OCI-LY1 (cell line): ENCODE measurements at regions not wholly inside any gene's neighbourhood (a gene's known extent, or its start where the extent isn't known, plus 50 kb on each side); places are given as distances from the start of the nearest gene placed in this dataset.

Experiments used
- H2AFZ ChIP-seq: fragments of 200-600 bp; sonication (generic), shearing (Covaris generic); 2 replicates; pipeline ENCODE4 v1.6.0; 2014; ENCODE audit warnings: antibody characterized with exemption, mild to moderate bottlenecking, low read length
- H3F3A ChIP-seq: fragments of 200-600 bp; sonication (generic), shearing (Covaris generic); 2 replicates; pipeline ENCODE4 v1.6.0; 2014; ENCODE audit warnings: mild to moderate bottlenecking, antibody characterized with exemption, low read length, moderate library complexity; ENCODE audit not compliant: insufficient read depth
- H3K27ac ChIP-seq: fragments of 200-600 bp; sonication (generic); 2 replicates; pipeline ENCODE4 v1.5.1; 2014; ENCODE audit warnings: low read length, mixed run types, mild to moderate bottlenecking, low read depth; ENCODE audit not compliant: poor library complexity, severe bottlenecking
- H3K27me3 ChIP-seq: fragments of 200-600 bp; sonication (generic); 2 replicates; pipeline ENCODE4 v1.6.0; 2014; ENCODE audit warnings: antibody characterized with exemption, mild to moderate bottlenecking, low read length, moderate library complexity; ENCODE audit not compliant: insufficient read depth
- H3K36me3 ChIP-seq: fragments of 200-600 bp; sonication (generic); 2 replicates; pipeline ENCODE4 v1.6.1; 2014; ENCODE audit warnings: mild to moderate bottlenecking, antibody characterized with exemption, low read length, moderate library complexity, mixed read lengths; ENCODE audit not compliant: insufficient read depth
- H3K4me1 ChIP-seq: fragments of 200-600 bp; sonication (generic); 2 replicates; pipeline ENCODE4 v1.5.1; 2014; ENCODE audit warnings: mild to moderate bottlenecking, low read length, moderate library complexity; ENCODE audit not compliant: insufficient read depth, severe bottlenecking
- H3K4me2 ChIP-seq: fragments of 200-600 bp; sonication (generic), shearing (Covaris generic); 2 replicates; pipeline ENCODE4 v1.6.1; 2014; ENCODE audit warnings: low read length
- H3K4me3 ChIP-seq: fragments of 200-600 bp; sonication (generic); 2 replicates; pipeline ENCODE4 v1.5.1; 2014; ENCODE audit warnings: low read length, low read depth, mild to moderate bottlenecking, mixed read lengths; ENCODE audit not compliant: poor library complexity, severe bottlenecking
- H3K79me2 ChIP-seq: fragments of 200-600 bp; shearing (Covaris generic); 2 replicates; pipeline ENCODE4 v1.6.1; 2016; ENCODE audit warnings: mixed run types, low read length, mixed read lengths; ENCODE audit not compliant: insufficient read depth
- H3K9ac ChIP-seq: fragments of 200-600 bp; sonication (generic), shearing (Covaris generic); 2 replicates; pipeline ENCODE4 v1.6.1; 2014; ENCODE audit warnings: mild to moderate bottlenecking, low read length, mixed read lengths
- H3K9me2 ChIP-seq: fragments of 200-600 bp; sonication (generic), shearing (Covaris generic); 2 replicates; pipeline ENCODE4 v1.6.1; 2014; ENCODE audit warnings: low read depth, mild to moderate bottlenecking, low read length, mixed read lengths
- H3K9me3 ChIP-seq: fragments of 200-600 bp; shearing (Covaris generic); 2 replicates; pipeline ENCODE4 v1.6.1; 2014; ENCODE audit warnings: low read length, mixed read lengths
- H4K20me1 ChIP-seq: fragments of 200-600 bp; sonication (generic), shearing (Covaris generic); 2 replicates; pipeline ENCODE4 v1.6.0; 2016; ENCODE audit warnings: mild to moderate bottlenecking, low read length; ENCODE audit not compliant: insufficient read depth
- CTCF ChIP-seq: fragments of 200-600 bp; sonication (generic), shearing (Covaris generic); IDR thresholded peaks from 2 replicates; pipeline ENCODE4 v1.5.1; 2017; ENCODE audit warnings: mild to moderate bottlenecking, antibody characterized with exemption, low read length, moderate library complexity, mixed read lengths
- EZH2 ChIP-seq: fragments of 200-600 bp; sonication (generic), shearing (Covaris generic); IDR thresholded peaks from 2 replicates; pipeline ENCODE4 v1.8.0; 2017; ENCODE audit warnings: borderline replicate concordance, mixed run types, mild to moderate bottlenecking, antibody characterized with exemption, low read length, moderate library complexity, mixed read lengths

DNA sequence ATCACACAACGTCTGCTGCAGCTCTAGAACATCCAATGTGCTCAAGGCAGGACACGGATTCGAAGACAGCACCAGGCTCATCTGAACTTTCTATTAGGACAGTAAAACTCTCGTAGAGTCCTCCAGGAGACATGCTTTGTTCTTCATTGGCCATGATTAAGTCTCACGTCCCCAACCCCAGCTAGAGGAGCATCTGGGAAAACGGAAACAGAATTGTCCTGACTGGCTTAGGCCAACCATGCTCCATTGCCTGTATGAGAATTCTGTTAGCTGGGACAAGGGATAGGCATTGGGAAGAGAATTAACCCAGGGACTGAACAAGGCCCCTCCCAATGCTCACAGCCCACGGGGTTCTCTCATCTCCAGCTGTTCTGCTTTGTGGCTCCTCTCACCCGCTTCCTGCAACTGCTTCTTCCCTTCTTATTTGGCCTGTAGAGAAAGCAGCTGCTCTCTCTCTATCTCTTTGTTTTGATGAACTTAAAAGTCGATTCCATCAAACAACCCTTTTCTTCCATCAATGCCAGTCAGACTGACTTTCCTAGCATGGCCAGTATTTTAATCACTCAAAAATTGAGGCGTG lies 75.6 kb downstream of the C1QL2 start:
- no peaks in the 10 kb centered on the region for H3K36me3 ChIP-seq
- no peaks in the 10 kb centered on the region for H3K79me2 ChIP-seq
- H3K9ac ChIP-seq, result no peak overlapping the region
- H3K4me1 ChIP-seq, result no peaks in the 10 kb centered on the region
- no peak overlapping the region for H3K27ac ChIP-seq
- H3K9me2 ChIP-seq, result no peaks in the 10 kb centered on the region
- H3K4me3 ChIP-seq, result no peak overlapping the region
- no peaks in the 10 kb centered on the region for H3K27me3 ChIP-seq
- no peaks in the 10 kb centered on the region for H4K20me1 ChIP-seq
- H2AFZ ChIP-seq, result no peak overlapping the region
- H3K9me3 ChIP-seq, result no peaks in the 10 kb centered on the region
- no peaks in the 10 kb centered on the region for H3F3A ChIP-seq
- H3K4me2 ChIP-seq, result no peak overlapping the region
- no peak for TF ChIP-seq CTCF
- TF ChIP-seq EZH2, result no peak

DNA sequence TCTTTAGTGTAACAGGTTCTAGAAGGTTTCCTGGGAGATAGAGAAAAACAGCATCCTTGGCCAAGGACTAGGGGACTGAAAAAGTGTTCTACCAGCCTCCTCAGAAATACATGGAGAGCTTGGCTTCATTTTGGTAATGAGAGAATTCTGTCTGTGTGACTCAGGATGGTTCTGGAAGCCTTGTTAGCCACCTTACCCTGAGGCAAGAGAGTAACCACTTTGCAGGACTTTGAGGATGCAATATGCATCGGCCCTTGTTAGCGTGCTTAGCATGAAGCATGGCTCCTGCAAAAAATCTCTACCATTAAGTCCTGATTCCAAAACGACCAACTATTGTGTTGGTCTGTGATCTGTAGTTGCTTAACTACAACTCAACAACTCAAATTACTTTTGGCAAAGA lies 79.8 kb downstream of the C1QL2 start:
- H3K9ac ChIP-seq, result no peak overlapping the region
- H3K79me2 ChIP-seq, result no peaks in the 10 kb centered on the region
- no peaks in the 10 kb centered on the region for H3K9me3 ChIP-seq
- TF ChIP-seq CTCF (no peak), EZH2 (no peak)
- H3K27ac ChIP-seq, result no peak overlapping the region
- no peak overlapping the region for H3K4me3 ChIP-seq
- H3K27me3 ChIP-seq, result no peaks in the 10 kb centered on the region
- H3K4me2 ChIP-seq, result no peak overlapping the region
- no peaks in the 10 kb centered on the region for H3K36me3 ChIP-seq
- H3K9me2 ChIP-seq, result no peaks in the 10 kb centered on the region
- no peaks in the 10 kb centered on the region for H3F3A ChIP-seq
- H3K4me1 ChIP-seq, result no peaks in the 10 kb centered on the region
- H4K20me1 ChIP-seq, result no peaks in the 10 kb centered on the region
- no peak overlapping the region for H2AFZ ChIP-seq

DNA sequence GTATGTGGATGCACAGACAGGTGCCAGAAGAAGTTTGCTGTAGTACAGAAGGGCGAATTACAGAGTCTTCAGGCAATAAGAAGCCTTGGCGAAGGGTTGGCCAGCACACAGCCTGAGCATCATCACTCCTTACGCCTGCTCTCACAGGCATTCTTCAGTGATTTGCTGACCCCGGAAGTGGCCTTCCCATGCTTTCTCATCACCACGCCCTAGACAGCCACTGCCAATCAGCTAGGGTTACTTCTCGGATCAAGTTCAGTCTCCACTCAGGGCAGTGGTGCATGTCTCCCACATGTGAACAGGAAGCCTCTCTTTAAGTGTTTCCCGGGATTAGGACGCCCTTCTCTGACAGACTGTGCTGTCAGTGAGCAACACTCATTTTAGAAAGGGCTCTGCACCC lies 81.8 kb downstream of the C1QL2 start:
- Histone ChIP-seq H3K79me2 (no peaks in the 10 kb centered on the region), H3K4me3 (no peak overlapping the region), H3F3A (no peaks in the 10 kb centered on the region), H3K27ac (no peak overlapping the region), H2AFZ (no peak overlapping the region), H4K20me1 (no peaks in the 10 kb centered on the region), H3K27me3 (no peaks in the 10 kb centered on the region), H3K36me3 (no peaks in the 10 kb centered on the region), H3K9me2 (no peaks in the 10 kb centered on the region), H3K4me2 (no peak overlapping the region), H3K4me1 (no peaks in the 10 kb centered on the region), H3K9me3 (no peaks in the 10 kb centered on the region), H3K9ac (no peak overlapping the region)
- TF ChIP-seq EZH2, result no peak
- no peak for TF ChIP-seq CTCF
